ENCODE measurements at regions not wholly inside any gene's neighbourhood (a gene's known extent, or its start where the extent isn't known, plus 50 kb on each side); places are given as distances from the start of the nearest gene placed in this dataset.

GRCh38 chr2:19673213-19673791 is 228.5 kb downstream of the TTC32 start:
- TF ChIP-seq CTCF (conservative IDR thresholded peaks at IDR 0.05; ENCODE audit: low read depth, low read length) (no peak), EZH2 (IDR thresholded peaks at IDR 0.05; ENCODE audit: borderline replicate concordance, low read depth, low read length, poor library complexity, severe bottlenecking) (no peak)
